ENCODE measurements at regions not wholly inside any gene's neighbourhood (a gene's known extent, or its start where the extent isn't known, plus 50 kb on each side); places are given as distances from the start of the nearest gene placed in this dataset.

DNA sequence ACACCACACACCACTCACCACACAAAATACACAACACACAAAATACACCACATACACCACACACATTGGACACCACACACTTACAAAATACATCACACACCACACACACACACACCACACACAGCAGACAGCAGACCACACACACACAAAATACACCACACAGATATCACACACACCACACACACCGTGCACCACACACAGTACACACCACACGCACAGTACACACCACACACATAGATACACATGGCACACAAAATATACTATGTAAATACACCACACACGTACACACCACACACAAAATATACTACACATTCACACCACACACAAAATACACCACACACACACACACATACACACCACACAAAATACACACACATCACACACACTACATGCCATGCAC lies 1243.5 kb downstream of the BRD1 start:
- TF ChIP-seq POLR2A (IDR thresholded peaks at IDR 0.05): no peak
- TF ChIP-seq, protein P1, sequence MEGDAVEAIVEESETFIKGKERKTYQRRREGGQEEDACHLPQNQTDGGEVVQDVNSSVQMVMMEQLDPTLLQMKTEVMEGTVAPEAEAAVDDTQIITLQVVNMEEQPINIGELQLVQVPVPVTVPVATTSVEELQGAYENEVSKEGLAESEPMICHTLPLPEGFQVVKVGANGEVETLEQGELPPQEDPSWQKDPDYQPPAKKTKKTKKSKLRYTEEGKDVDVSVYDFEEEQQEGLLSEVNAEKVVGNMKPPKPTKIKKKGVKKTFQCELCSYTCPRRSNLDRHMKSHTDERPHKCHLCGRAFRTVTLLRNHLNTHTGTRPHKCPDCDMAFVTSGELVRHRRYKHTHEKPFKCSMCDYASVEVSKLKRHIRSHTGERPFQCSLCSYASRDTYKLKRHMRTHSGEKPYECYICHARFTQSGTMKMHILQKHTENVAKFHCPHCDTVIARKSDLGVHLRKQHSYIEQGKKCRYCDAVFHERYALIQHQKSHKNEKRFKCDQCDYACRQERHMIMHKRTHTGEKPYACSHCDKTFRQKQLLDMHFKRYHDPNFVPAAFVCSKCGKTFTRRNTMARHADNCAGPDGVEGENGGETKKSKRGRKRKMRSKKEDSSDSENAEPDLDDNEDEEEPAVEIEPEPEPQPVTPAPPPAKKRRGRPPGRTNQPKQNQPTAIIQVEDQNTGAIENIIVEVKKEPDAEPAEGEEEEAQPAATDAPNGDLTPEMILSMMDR (IDR thresholded peaks at IDR 0.05): no peak

Measured in adrenal gland (tissue), 5 donors.